HEK293T (cell line): ENCODE measurements at regions not wholly inside any gene's neighbourhood (a gene's known extent, or its start where the extent isn't known, plus 50 kb on each side); places are given as distances from the start of the nearest gene placed in this dataset.

ENCODE experiments used
- CTCF ChIA-PET: fragments of 350-600 bp; formaldehyde crosslinking; extraction: SDS; loops from one replicate; lab custom pipeline; 2021; ENCODE audit warnings: antibody characterized with exemption, inconsistent platforms; lab: Yijun Ruan, JAX
- POLR2A ChIA-PET: fragments of 350-600 bp; formaldehyde crosslinking; extraction: SDS; loops from one replicate; lab custom pipeline; 2020; ENCODE audit warnings: antibody characterized with exemption, inconsistent platforms; lab: Yijun Ruan, JAX
- DNase-seq: peaks from one replicate; pipeline ENCODE4 v3.0.0; 2012; ENCODE audit warnings: mixed read lengths; ENCODE audit errors: extremely low spot score
- ARNT ChIP-seq: fragments of 450-650 bp; IDR thresholded peaks from 2 replicates; pipeline ENCODE4 v1.6.1; 2017; ENCODE audit warnings: mild to moderate bottlenecking
- BHLHE40 ChIP-seq: fragments of 450-650 bp; IDR thresholded peaks from 2 replicates; pipeline ENCODE4 v1.6.1; 2016; ENCODE audit warnings: mild to moderate bottlenecking, moderate library complexity, borderline replicate concordance
- CTBP1 ChIP-seq: fragments of 450-650 bp; IDR thresholded peaks from 2 replicates; pipeline ENCODE4 v1.6.1; 2016; ENCODE audit warnings: borderline replicate concordance
- ELF4 ChIP-seq: fragments of 450-650 bp; IDR thresholded peaks from 2 replicates; pipeline ENCODE4 v1.6.1; 2017; ENCODE audit warnings: antibody characterized with exemption
- FOXA1 ChIP-seq: fragments of 450-650 bp; IDR thresholded peaks from 2 replicates; pipeline ENCODE4 v1.6.1; 2016; ENCODE audit warnings: mild to moderate bottlenecking
- FOXK2 ChIP-seq: fragments of 450-650 bp; IDR thresholded peaks from 2 replicates; pipeline ENCODE4 v1.6.1; 2016; ENCODE audit warnings: mild to moderate bottlenecking
- FOXM1 ChIP-seq: fragments of 450-650 bp; IDR thresholded peaks from 2 replicates; pipeline ENCODE4 v1.6.1; 2017; ENCODE audit warnings: mild to moderate bottlenecking, borderline replicate concordance
- HDGF ChIP-seq: fragments of 450-650 bp; IDR thresholded peaks from 2 replicates; pipeline ENCODE4 v1.6.1; 2017; ENCODE audit warnings: antibody characterized with exemption, borderline replicate concordance
- L3MBTL2 ChIP-seq: fragments of 450-650 bp; conservative IDR thresholded peaks from 2 replicates; pipeline ENCODE4 v1.6.1; 2016; ENCODE audit warnings: mild to moderate bottlenecking
- LEF1 ChIP-seq: fragments of 450-650 bp; IDR thresholded peaks from 2 replicates; pipeline ENCODE4 v1.6.1; 2017; ENCODE audit warnings: mild to moderate bottlenecking, borderline replicate concordance
- NFRKB ChIP-seq: fragments of 450-650 bp; IDR thresholded peaks from 2 replicates; pipeline ENCODE4 v1.6.1; 2016; ENCODE audit warnings: mild to moderate bottlenecking, moderate library complexity
- PKNOX1 ChIP-seq: fragments of 450-650 bp; IDR thresholded peaks from 2 replicates; pipeline ENCODE4 v1.6.1; 2016
- SP1 ChIP-seq: fragments of 450-650 bp; IDR thresholded peaks from 2 replicates; pipeline ENCODE4 v1.6.1; 2017
- SUZ12 ChIP-seq: fragments of 450-650 bp; IDR thresholded peaks from 2 replicates; pipeline ENCODE4 v1.6.1; 2016; ENCODE audit warnings: mild to moderate bottlenecking
- TARDBP ChIP-seq: fragments of 450-650 bp; IDR thresholded peaks from 2 replicates; pipeline ENCODE4 v1.6.1; 2016
- ZNF384 ChIP-seq: fragments of 450-650 bp; IDR thresholded peaks from 2 replicates; pipeline ENCODE4 v1.6.1; 2016

GRCh38 chr3:56958879-56959278 lies 101.6 kb upstream of the SPATA12 start:
- DNase-seq = no peak
- POLR2A ChIA-PET = no interaction called here
- CTCF ChIA-PET = no interaction called here
- TF ChIP-seq ELF4 = no peak

DNA sequence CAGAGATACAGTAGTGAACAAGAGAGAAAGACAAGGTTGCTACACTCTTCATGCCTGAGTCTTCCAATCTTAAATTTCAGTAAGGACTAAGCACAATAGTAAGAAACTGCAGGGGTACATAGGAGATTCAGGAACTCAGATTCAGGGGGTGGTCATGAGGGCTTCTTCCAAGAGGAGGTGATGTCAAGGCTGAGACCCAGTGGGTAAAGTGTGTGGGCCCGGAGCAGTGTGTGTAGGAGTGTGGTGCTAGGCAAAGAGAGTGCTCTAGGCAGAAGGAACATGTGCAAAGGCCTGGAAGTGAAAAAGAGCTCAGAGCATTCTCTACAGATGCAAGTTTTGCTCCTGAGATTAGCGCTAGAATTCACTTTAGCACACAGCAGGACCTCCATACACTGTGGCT lies 102.9 kb upstream of the SPATA12 start:
- TF ChIP-seq TARDBP = no peak
- no peak for TF ChIP-seq FOXK2
- no peak for TF ChIP-seq ELF4
- ChIA-PET POLR2A (no interaction called here), CTCF (interaction anchor here (0.6 to 1.0 kb wide), 2 partner anchors 31 kb away, joined by 3 to 9 read pairs; no protein-coding TSS in a partner anchor)
- DNase-seq = no peak

DNA sequence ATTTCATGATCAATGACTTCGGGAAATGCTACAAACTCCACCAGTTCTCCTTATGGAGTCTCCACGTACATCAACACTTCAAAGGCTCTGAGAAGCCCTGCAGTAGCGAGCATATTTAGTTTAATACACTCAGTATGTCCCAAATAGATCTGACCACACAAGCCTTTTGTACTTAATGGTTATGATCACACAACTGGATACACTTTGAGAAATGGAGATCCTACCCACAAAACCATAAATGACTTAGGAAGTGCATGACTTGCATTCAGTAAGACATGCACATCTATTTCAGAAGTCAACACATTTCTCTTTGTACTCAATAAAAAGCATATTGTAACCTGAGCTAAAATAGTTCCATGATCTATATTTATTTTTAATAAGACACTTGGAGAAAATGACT lies 103.6 kb upstream of the SPATA12 start:
- POLR2A ChIA-PET = no interaction called here
- TF ChIP-seq L3MBTL2 (no peak), SUZ12 (no peak), LEF1 (no peak), HDGF (no peak), FOXA1 (no peak), ZNF384 (no peak), BHLHE40 (no peak), NFRKB (no peak), PKNOX1 (no peak), FOXK2 (no peak), ARNT (no peak), FOXM1 (no peak), CTBP1 (no peak), ELF4 (no peak)
- CTCF ChIA-PET = no interaction called here
- DNase-seq = no peak

DNA sequence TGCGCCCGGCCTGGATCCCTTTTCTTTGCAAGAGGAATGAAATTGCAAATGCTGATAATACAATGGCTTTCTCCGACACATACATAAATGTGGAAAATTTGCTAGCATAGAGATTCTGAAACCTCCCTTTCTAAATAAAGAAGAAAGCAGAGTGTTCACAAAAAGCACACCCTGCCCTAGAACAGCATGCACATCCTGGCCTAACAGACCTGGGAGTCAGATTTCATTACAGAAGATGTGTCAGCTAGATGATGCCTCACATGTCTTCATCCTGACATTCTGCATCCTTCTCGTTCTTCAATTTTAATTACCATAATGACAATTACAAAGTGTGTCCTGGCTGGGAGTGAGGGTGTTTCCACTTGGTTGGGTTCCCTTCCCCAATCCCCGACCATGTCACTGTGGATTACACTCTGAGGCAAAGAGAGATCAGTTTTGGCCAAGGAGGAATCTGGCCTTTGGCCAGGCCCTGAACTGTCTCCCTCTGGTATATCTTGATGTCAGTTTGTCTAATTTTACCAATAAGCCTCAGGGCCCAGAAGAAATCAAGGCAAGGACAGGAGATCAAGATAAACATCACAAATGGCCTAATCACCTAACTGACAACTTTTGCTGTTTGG lies 104.9 kb upstream of the SPATA12 start:
- DNase-seq = no peak
- POLR2A ChIA-PET = no interaction called here
- TF ChIP-seq FOXM1 (no peak), L3MBTL2 (no peak)
- CTCF ChIA-PET = no interaction called here

DNA sequence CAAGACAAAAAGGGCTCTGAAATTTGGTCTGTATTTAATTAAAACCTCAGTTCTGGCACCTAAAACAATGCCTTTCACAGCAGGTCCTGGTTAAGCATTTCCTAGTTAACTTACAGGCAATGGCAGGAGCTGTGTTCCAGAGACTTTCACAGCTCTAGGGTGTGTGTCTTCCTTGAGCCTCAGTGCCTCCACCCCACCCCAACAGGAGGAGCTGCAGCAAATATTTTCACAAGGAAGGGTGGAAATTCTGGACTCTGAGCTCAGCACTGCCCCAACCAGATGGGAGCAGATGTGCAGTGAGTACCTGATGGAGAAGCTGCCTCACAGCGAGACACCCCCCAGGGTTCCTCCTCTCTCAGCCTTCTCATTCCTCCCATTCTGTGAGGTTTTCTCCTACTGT lies 106.3 kb upstream of the SPATA12 start:
- no peak for DNase-seq
- TF ChIP-seq BHLHE40 = no peak
- no peak for TF ChIP-seq FOXM1
- TF ChIP-seq HDGF = no peak
- TF ChIP-seq ARNT = no peak
- no peak for TF ChIP-seq SP1
- no peak for TF ChIP-seq L3MBTL2
- TF ChIP-seq TARDBP = no peak
- TF ChIP-seq SUZ12 = no peak
- TF ChIP-seq FOXK2 = no peak
- TF ChIP-seq LEF1 = no peak
- TF ChIP-seq CTBP1 = no peak
- no peak for TF ChIP-seq FOXA1
- TF ChIP-seq ELF4 = no peak
- TF ChIP-seq ZNF384 = no peak
- TF ChIP-seq NFRKB = no peak
- no peak for TF ChIP-seq PKNOX1
- POLR2A ChIA-PET = no interaction called here

DNA sequence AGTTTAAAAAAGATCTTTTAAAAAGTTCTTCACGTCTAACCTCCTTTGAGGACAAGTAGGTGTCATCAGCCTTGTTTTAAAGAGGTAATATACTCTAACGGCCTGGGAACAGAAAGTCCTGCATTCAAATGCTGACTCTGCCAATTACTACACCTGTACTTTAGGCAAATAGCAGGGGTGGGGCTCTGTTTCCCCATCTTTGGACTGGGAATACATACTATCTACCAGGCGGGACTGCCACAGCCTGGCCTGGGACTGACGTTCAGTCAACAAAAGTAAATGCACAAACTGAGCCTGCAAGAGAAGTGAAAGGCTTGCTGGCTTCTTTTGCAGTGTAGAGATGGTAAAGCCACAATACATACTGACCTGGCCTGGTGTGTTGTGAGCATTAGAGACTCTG lies 107.6 kb upstream of the SPATA12 start:
- CTCF ChIA-PET = no interaction called here
- POLR2A ChIA-PET = no interaction called here
- DNase-seq = no peak
- TF ChIP-seq SP1 (no peak), TARDBP (no peak), ZNF384 (no peak), SUZ12 (no peak), ARNT (no peak), PKNOX1 (no peak), L3MBTL2 (no peak), FOXK2 (no peak), ELF4 (no peak), CTBP1 (no peak), FOXM1 (no peak), LEF1 (no peak), NFRKB (no peak), BHLHE40 (no peak)

More for the DNA sequence above, 106.3 kb upstream of the SPATA12 start:
- CTCF ChIA-PET = interaction anchor here (0.7 kb wide), 2 partner anchors 25 to 245 kb away, joined by 3 to 4 read pairs; no protein-coding TSS in a partner anchor

DNA sequence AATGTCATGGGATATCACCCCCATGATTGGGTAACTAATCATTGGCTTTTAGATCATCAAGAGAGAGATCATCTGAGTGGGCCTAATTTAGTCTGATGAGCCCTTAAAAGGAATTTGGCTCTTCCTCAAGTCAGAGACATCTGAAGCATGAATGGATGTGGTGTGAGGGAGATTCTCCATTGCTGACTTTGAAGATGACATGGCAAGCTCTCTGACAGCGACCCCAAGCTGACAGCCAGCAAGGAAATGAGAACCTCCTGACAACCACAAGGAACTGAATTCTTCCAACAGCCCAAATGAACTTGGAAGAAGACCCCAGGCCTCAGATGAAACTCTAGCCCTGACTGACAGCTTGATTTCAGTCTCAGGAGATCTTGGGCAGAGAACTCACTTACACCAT lies 108.4 kb upstream of the SPATA12 start:
- TF ChIP-seq ARNT (no peak), FOXK2 (no peak), NFRKB (no peak), L3MBTL2 (no peak), BHLHE40 (no peak), ZNF384 (no peak), SUZ12 (no peak), CTBP1 (no peak), HDGF (no peak), FOXM1 (no peak), ELF4 (no peak), SP1 (no peak), FOXA1 (no peak), TARDBP (no peak), LEF1 (no peak), PKNOX1 (no peak)
- POLR2A ChIA-PET = no interaction called here
- DNase-seq = no peak
- CTCF ChIA-PET = no interaction called here
